ENCODE measurements at regions not wholly inside any gene's neighbourhood (a gene's known extent, or its start where the extent isn't known, plus 50 kb on each side); places are given as distances from the start of the nearest gene placed in this dataset.

DNA sequence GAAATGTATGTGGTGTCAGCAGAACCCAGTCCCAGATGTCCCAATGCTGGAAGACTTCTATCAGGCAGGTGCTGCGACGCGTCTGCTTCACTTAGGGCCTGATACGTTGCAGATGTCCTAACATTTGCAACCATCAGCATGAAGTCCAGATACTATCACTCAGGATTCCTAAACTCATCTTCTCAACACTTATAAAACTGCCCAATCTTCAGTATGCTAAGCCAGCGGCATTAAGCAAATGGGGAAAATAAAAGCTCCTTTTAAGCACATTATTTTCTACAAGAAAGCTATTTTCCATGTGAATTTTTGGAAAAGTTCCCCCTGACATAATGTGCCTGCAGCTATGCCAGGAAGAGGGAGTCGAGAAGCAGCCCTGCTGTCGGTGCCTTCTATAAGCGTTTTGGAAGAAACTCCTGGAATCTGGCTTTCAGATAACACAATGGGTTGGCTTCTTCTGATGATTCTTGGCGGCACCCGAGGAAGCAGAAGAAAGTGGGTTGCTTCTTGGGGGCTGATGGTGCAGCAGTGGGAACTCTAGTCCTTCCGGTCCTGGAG lies 60.7 kb upstream of the ITGA6 start:
- TF ChIP-seq, protein P1, sequence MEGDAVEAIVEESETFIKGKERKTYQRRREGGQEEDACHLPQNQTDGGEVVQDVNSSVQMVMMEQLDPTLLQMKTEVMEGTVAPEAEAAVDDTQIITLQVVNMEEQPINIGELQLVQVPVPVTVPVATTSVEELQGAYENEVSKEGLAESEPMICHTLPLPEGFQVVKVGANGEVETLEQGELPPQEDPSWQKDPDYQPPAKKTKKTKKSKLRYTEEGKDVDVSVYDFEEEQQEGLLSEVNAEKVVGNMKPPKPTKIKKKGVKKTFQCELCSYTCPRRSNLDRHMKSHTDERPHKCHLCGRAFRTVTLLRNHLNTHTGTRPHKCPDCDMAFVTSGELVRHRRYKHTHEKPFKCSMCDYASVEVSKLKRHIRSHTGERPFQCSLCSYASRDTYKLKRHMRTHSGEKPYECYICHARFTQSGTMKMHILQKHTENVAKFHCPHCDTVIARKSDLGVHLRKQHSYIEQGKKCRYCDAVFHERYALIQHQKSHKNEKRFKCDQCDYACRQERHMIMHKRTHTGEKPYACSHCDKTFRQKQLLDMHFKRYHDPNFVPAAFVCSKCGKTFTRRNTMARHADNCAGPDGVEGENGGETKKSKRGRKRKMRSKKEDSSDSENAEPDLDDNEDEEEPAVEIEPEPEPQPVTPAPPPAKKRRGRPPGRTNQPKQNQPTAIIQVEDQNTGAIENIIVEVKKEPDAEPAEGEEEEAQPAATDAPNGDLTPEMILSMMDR (conservative IDR thresholded peaks at IDR 0.05 in 1 of 2, IDR thresholded peaks at IDR 0.05 in 1 of 2; ENCODE audit: extremely low read depth in 1 of 2, insufficient read depth in 1 of 2, low read depth in 1 of 2, low read length in 2 of 2), result no peak
- TF ChIP-seq EZH2 (IDR thresholded peaks at IDR 0.05; ENCODE audit: borderline replicate concordance, low read length), result no peak
